ENCODE measurements at regions not wholly inside any gene's neighbourhood (a gene's known extent, or its start where the extent isn't known, plus 50 kb on each side); places are given as distances from the start of the nearest gene placed in this dataset.

GRCh38 chr4:126547352-126547751 is 1085.4 kb upstream of the INTU start:
- Histone ChIP-seq H3K9ac (ENCODE audit: low read depth in 1 of 2, low read length in 2 of 2) (no peak overlapping the region), H3K4me1 (ENCODE audit: control insufficient read depth in 2 of 2, insufficient read depth in 2 of 2, low read length in 2 of 2) (no peaks in the 10 kb centered on the region), H3K27me3 (ENCODE audit: control insufficient read depth in 2 of 2, insufficient read depth in 2 of 2, low read length in 2 of 2) (no peaks in the 10 kb centered on the region), H3K9me3 (ENCODE audit: control insufficient read depth in 2 of 2, low read length in 2 of 2) (no peaks in the 10 kb centered on the region), H3K36me3 (ENCODE audit: control insufficient read depth in 2 of 2, insufficient read depth in 2 of 2, low read length in 2 of 2) (no peaks in the 10 kb centered on the region), H3K27ac (ENCODE audit: low read depth in 2 of 2, low read length in 2 of 2) (no peak overlapping the region), H3K4me3 (ENCODE audit: low read length in 2 of 2) (no peak overlapping the region)

- Histone ChIP-seq H3K4me1 (ENCODE audit: control insufficient read depth in 2 of 2, insufficient read depth in 2 of 2, low read length in 2 of 2) (no peaks in the 10 kb centered on the region), H3K9ac (ENCODE audit: low read depth in 1 of 2, low read length in 2 of 2) (no peak overlapping the region), H3K27me3 (ENCODE audit: control insufficient read depth in 2 of 2, insufficient read depth in 2 of 2, low read length in 2 of 2) (no peaks in the 10 kb centered on the region), H3K9me3 (ENCODE audit: control insufficient read depth in 2 of 2, low read length in 2 of 2) (no peaks in the 10 kb centered on the region), H3K4me3 (ENCODE audit: low read length in 2 of 2) (no peak overlapping the region), H3K27ac (ENCODE audit: low read depth in 2 of 2, low read length in 2 of 2) (no peak overlapping the region), H3K36me3 (ENCODE audit: control insufficient read depth in 2 of 2, insufficient read depth in 2 of 2, low read length in 2 of 2) (no peaks in the 10 kb centered on the region)
Observed at GRCh38 chr4:126548890-126549289, 1083.9 kb upstream of the INTU start.

- Histone ChIP-seq H3K36me3 (ENCODE audit: control insufficient read depth in 2 of 2, insufficient read depth in 2 of 2, low read length in 2 of 2) (no peaks in the 10 kb centered on the region), H3K27me3 (ENCODE audit: control insufficient read depth in 2 of 2, insufficient read depth in 2 of 2, low read length in 2 of 2) (no peaks in the 10 kb centered on the region), H3K9me3 (ENCODE audit: control insufficient read depth in 2 of 2, low read length in 2 of 2) (no peaks in the 10 kb centered on the region), H3K4me1 (ENCODE audit: control insufficient read depth in 2 of 2, insufficient read depth in 2 of 2, low read length in 2 of 2) (no peaks in the 10 kb centered on the region), H3K9ac (ENCODE audit: low read depth in 1 of 2, low read length in 2 of 2) (no peak overlapping the region), H3K27ac (ENCODE audit: low read depth in 2 of 2, low read length in 2 of 2) (no peak overlapping the region), H3K4me3 (ENCODE audit: low read length in 2 of 2) (no peak overlapping the region)
Observed at GRCh38 chr4:126552321-126552720, 1080.4 kb upstream of the INTU start.

GRCh38 chr4:126553248-126553647 is 1079.5 kb upstream of the INTU start:
- Histone ChIP-seq H3K9me3 (ENCODE audit: control insufficient read depth in 2 of 2, low read length in 2 of 2) (no peaks in the 10 kb centered on the region), H3K9ac (ENCODE audit: low read depth in 1 of 2, low read length in 2 of 2) (no peak overlapping the region), H3K36me3 (ENCODE audit: control insufficient read depth in 2 of 2, insufficient read depth in 2 of 2, low read length in 2 of 2) (no peaks in the 10 kb centered on the region), H3K27me3 (ENCODE audit: control insufficient read depth in 2 of 2, insufficient read depth in 2 of 2, low read length in 2 of 2) (no peaks in the 10 kb centered on the region), H3K4me1 (ENCODE audit: control insufficient read depth in 2 of 2, insufficient read depth in 2 of 2, low read length in 2 of 2) (no peaks in the 10 kb centered on the region), H3K27ac (ENCODE audit: low read depth in 2 of 2, low read length in 2 of 2) (no peak overlapping the region), H3K4me3 (ENCODE audit: low read length in 2 of 2) (no peak overlapping the region)

- Histone ChIP-seq H3K9me3 (ENCODE audit: control insufficient read depth in 2 of 2, low read length in 2 of 2) (no peaks in the 10 kb centered on the region), H3K4me3 (ENCODE audit: low read length in 2 of 2) (no peak overlapping the region), H3K27ac (ENCODE audit: low read depth in 2 of 2, low read length in 2 of 2) (no peak overlapping the region), H3K36me3 (ENCODE audit: control insufficient read depth in 2 of 2, insufficient read depth in 2 of 2, low read length in 2 of 2) (no peaks in the 10 kb centered on the region), H3K27me3 (ENCODE audit: control insufficient read depth in 2 of 2, insufficient read depth in 2 of 2, low read length in 2 of 2) (no peaks in the 10 kb centered on the region), H3K9ac (ENCODE audit: low read depth in 1 of 2, low read length in 2 of 2) (no peak overlapping the region), H3K4me1 (ENCODE audit: control insufficient read depth in 2 of 2, insufficient read depth in 2 of 2, low read length in 2 of 2) (no peaks in the 10 kb centered on the region)
Observed at GRCh38 chr4:126558596-126558995, 1074.2 kb upstream of the INTU start.

GRCh38 chr4:126559961-126560360 is 1072.8 kb upstream of the INTU start:
- H3K27ac ChIP-seq (ENCODE audit: low read depth in 2 of 2, low read length in 2 of 2): no peak overlapping the region
- no peaks in the 10 kb centered on the region for H3K4me1 ChIP-seq (ENCODE audit: control insufficient read depth in 2 of 2, insufficient read depth in 2 of 2, low read length in 2 of 2)
- no peak overlapping the region for H3K4me3 ChIP-seq (ENCODE audit: low read length in 2 of 2)
- no peaks in the 10 kb centered on the region for H3K36me3 ChIP-seq (ENCODE audit: control insufficient read depth in 2 of 2, insufficient read depth in 2 of 2, low read length in 2 of 2)
- no peak overlapping the region for H3K9ac ChIP-seq (ENCODE audit: low read depth in 1 of 2, low read length in 2 of 2)
- no peaks in the 10 kb centered on the region for H3K27me3 ChIP-seq (ENCODE audit: control insufficient read depth in 2 of 2, insufficient read depth in 2 of 2, low read length in 2 of 2)
- H3K9me3 ChIP-seq (ENCODE audit: control insufficient read depth in 2 of 2, low read length in 2 of 2): no peaks in the 10 kb centered on the region

GRCh38 chr4:126560794-126561193 is 1072.0 kb upstream of the INTU start:
- no peak overlapping the region for H3K9ac ChIP-seq (ENCODE audit: low read depth in 1 of 2, low read length in 2 of 2)
- no peak overlapping the region for H3K27ac ChIP-seq (ENCODE audit: low read depth in 2 of 2, low read length in 2 of 2)
- H3K27me3 ChIP-seq (ENCODE audit: control insufficient read depth in 2 of 2, insufficient read depth in 2 of 2, low read length in 2 of 2): no peaks in the 10 kb centered on the region
- H3K36me3 ChIP-seq (ENCODE audit: control insufficient read depth in 2 of 2, insufficient read depth in 2 of 2, low read length in 2 of 2): no peaks in the 10 kb centered on the region
- no peaks in the 10 kb centered on the region for H3K4me1 ChIP-seq (ENCODE audit: control insufficient read depth in 2 of 2, insufficient read depth in 2 of 2, low read length in 2 of 2)
- H3K4me3 ChIP-seq (ENCODE audit: low read length in 2 of 2): no peak overlapping the region
- no peaks in the 10 kb centered on the region for H3K9me3 ChIP-seq (ENCODE audit: control insufficient read depth in 2 of 2, low read length in 2 of 2)

- Histone ChIP-seq H3K9ac (ENCODE audit: low read depth in 1 of 2, low read length in 2 of 2) (no peak overlapping the region), H3K27ac (ENCODE audit: low read depth in 2 of 2, low read length in 2 of 2) (no peak overlapping the region), H3K4me1 (ENCODE audit: control insufficient read depth in 2 of 2, insufficient read depth in 2 of 2, low read length in 2 of 2) (no peaks in the 10 kb centered on the region), H3K4me3 (ENCODE audit: low read length in 2 of 2) (no peak overlapping the region), H3K9me3 (ENCODE audit: control insufficient read depth in 2 of 2, low read length in 2 of 2) (no peaks in the 10 kb centered on the region), H3K27me3 (ENCODE audit: control insufficient read depth in 2 of 2, insufficient read depth in 2 of 2, low read length in 2 of 2) (no peaks in the 10 kb centered on the region), H3K36me3 (ENCODE audit: control insufficient read depth in 2 of 2, insufficient read depth in 2 of 2, low read length in 2 of 2) (no peaks in the 10 kb centered on the region)
Observed at GRCh38 chr4:126563389-126563788, 1069.4 kb upstream of the INTU start.

- Histone ChIP-seq H3K9me3 (ENCODE audit: control insufficient read depth in 2 of 2, low read length in 2 of 2) (no peaks in the 10 kb centered on the region), H3K36me3 (ENCODE audit: control insufficient read depth in 2 of 2, insufficient read depth in 2 of 2, low read length in 2 of 2) (no peaks in the 10 kb centered on the region), H3K27me3 (ENCODE audit: control insufficient read depth in 2 of 2, insufficient read depth in 2 of 2, low read length in 2 of 2) (no peaks in the 10 kb centered on the region), H3K9ac (ENCODE audit: low read depth in 1 of 2, low read length in 2 of 2) (no peak overlapping the region), H3K4me3 (ENCODE audit: low read length in 2 of 2) (no peak overlapping the region), H3K4me1 (ENCODE audit: control insufficient read depth in 2 of 2, insufficient read depth in 2 of 2, low read length in 2 of 2) (no peaks in the 10 kb centered on the region), H3K27ac (ENCODE audit: low read depth in 2 of 2, low read length in 2 of 2) (no peak overlapping the region)
Observed at GRCh38 chr4:126564283-126564854, 1068.4 kb upstream of the INTU start.

GRCh38 chr4:126568652-126569570 is 1063.8 kb upstream of the INTU start:
- Histone ChIP-seq H3K9ac (ENCODE audit: low read depth in 1 of 2, low read length in 2 of 2) (no peak overlapping the region), H3K4me3 (ENCODE audit: low read length in 2 of 2) (no peak overlapping the region), H3K36me3 (ENCODE audit: control insufficient read depth in 2 of 2, insufficient read depth in 2 of 2, low read length in 2 of 2) (no peaks in the 10 kb centered on the region)

More at GRCh38 chr4:126568652-126569570, 1063.8 kb upstream of the INTU start:
- H3K27me3 ChIP-seq (ENCODE audit: control insufficient read depth in 2 of 2, insufficient read depth in 2 of 2, low read length in 2 of 2): no peaks in the 10 kb centered on the region
- H3K27ac ChIP-seq (ENCODE audit: low read depth in 2 of 2, low read length in 2 of 2): no peak overlapping the region
- no peaks in the 10 kb centered on the region for H3K9me3 ChIP-seq (ENCODE audit: control insufficient read depth in 2 of 2, low read length in 2 of 2)
- H3K4me1 ChIP-seq (ENCODE audit: control insufficient read depth in 2 of 2, insufficient read depth in 2 of 2, low read length in 2 of 2): no peaks in the 10 kb centered on the region

Measured in mucosa of rectum (tissue), 2 donors.